Endothelial cell of umbilical vein (primary cell): ENCODE measurements at regions not wholly inside any gene's neighbourhood (a gene's known extent, or its start where the extent isn't known, plus 50 kb on each side); places are given as distances from the start of the nearest gene placed in this dataset.

Source experiments
- BruUV-seq: library from RNA; stranded (reverse); fragments of 400-500 nt; replicated peaks from 2 replicates; lab custom pipeline; 2021; lab: Mats Ljungman, UMichigan
- CTCF ChIA-PET: fragments of 300-600, 350-600 bp; sonication (Branson Sonifier 250); formaldehyde crosslinking; loops from one replicate; lab custom pipeline; 2021; ENCODE audit warnings: antibody characterized with exemption, inconsistent platforms; lab: Charles Lee
- POLR2A ChIA-PET: fragments of 300-600, 350-600 bp; sonication (Branson Sonifier 250); formaldehyde crosslinking; loops from one replicate; lab custom pipeline; 2021; ENCODE audit warnings: antibody characterized with exemption, inconsistent platforms; lab: Charles Lee
- DNase-seq: peaks from one replicate; pipeline ENCODE4 v3.0.0-alpha.2; 2011; ENCODE audit warnings: low read depth, low spot score
- FAIRE-seq: peaks from 2 replicates; lab custom pipeline; 2011; peaks lifted over from hg19 to GRCh38; lab: Jason Lieb, UNC
- H2AFZ ChIP-seq: 2 replicates; pipeline ENCODE4 v1.6.0; 2012; ENCODE audit warnings: low read depth, low read length, control low read depth, inconsistent platforms
- H3K27ac ChIP-seq: 2 replicates; pipeline ENCODE4 v1.5.1; 2011; ENCODE audit warnings: low read depth, mild to moderate bottlenecking, control low read depth, low read length, moderate library complexity; ENCODE audit not compliant: insufficient read depth
- H3K27me3 ChIP-seq, 2 experiments: 2 replicates each; pipeline versions ENCODE4 v1.6.0 to v1.6.1; 2011; ENCODE audit warnings: low read length in 2 of 2, mixed read lengths in 1 of 2; ENCODE audit not compliant: control insufficient read depth in 2 of 2, insufficient read depth in 2 of 2
- H3K36me3 ChIP-seq, 2 experiments: 2 replicates in 1 of 2; 3 replicates in 1 of 2; pipeline ENCODE4 v1.5.1; 2011; ENCODE audit warnings: low read length in 2 of 2, mild to moderate bottlenecking in 1 of 2, moderate library complexity in 1 of 2; ENCODE audit not compliant: control insufficient read depth in 2 of 2, insufficient read depth in 2 of 2; ENCODE audit errors: extremely low read depth in 1 of 2
- H3K4me1 ChIP-seq: 3 replicates; pipeline ENCODE4 v1.5.1; 2011; ENCODE audit warnings: mild to moderate bottlenecking, low read length; ENCODE audit not compliant: control insufficient read depth, insufficient read depth; ENCODE audit errors: extremely low read depth
- H3K4me2 ChIP-seq: 2 replicates; pipeline ENCODE4 v1.6.1; 2011; ENCODE audit warnings: low read length, control low read depth, mixed read lengths; ENCODE audit not compliant: insufficient read depth
- H3K4me3 ChIP-seq, 3 experiments: fragments of 200-600 bp in 1 of 3; sonication (generic), shearing (Covaris generic) in 1 of 3; replicated peaks in 1 of 3; 2 replicates each; pipeline ENCODE4 v1.5.1; 2011 to 2016; ENCODE audit warnings: control low read depth in 3 of 3, low read length in 3 of 3, mild to moderate bottlenecking in 2 of 3, inconsistent platforms in 1 of 3, low read depth in 1 of 3, moderate library complexity in 1 of 3; ENCODE audit not compliant: insufficient read depth in 1 of 3
- H3K79me2 ChIP-seq: 2 replicates; pipeline ENCODE4 v1.6.0; 2012; ENCODE audit warnings: low read length, inconsistent platforms; ENCODE audit not compliant: control insufficient read depth, insufficient read depth
- H3K9ac ChIP-seq: replicated peaks from 2 replicates; pipeline ENCODE3; 2011; ENCODE audit warnings: low read length, control low read depth; ENCODE audit not compliant: insufficient read depth; ENCODE audit errors: extremely low read depth
- H3K9me1 ChIP-seq: replicated peaks from 3 replicates; pipeline ENCODE4 v1.6.0; 2011; ENCODE audit warnings: mild to moderate bottlenecking, low read length; ENCODE audit not compliant: control insufficient read depth, insufficient read depth; ENCODE audit errors: extremely low read depth
- H3K9me3 ChIP-seq: replicated peaks from 2 replicates; pipeline ENCODE4 v1.5.1; 2012; ENCODE audit warnings: low read length, inconsistent platforms; ENCODE audit not compliant: control insufficient read depth, insufficient read depth
- H4K20me1 ChIP-seq: replicated peaks from 2 replicates; pipeline ENCODE3; 2011; ENCODE audit warnings: mild to moderate bottlenecking, low read length; ENCODE audit not compliant: control insufficient read depth, insufficient read depth; ENCODE audit errors: extremely low read depth
- EZH2 ChIP-seq: IDR thresholded peaks from 2 replicates; pipeline ENCODE4 v1.6.1; 2012; ENCODE audit warnings: borderline replicate concordance, low read depth, mild to moderate bottlenecking, moderate library complexity, low read length, inconsistent platforms; ENCODE audit not compliant: severe bottlenecking
- FOS ChIP-seq: IDR thresholded peaks from 2 replicates; pipeline ENCODE4 v1.6.1; 2011; ENCODE audit warnings: mild to moderate bottlenecking, low read length, moderate library complexity, borderline replicate concordance; ENCODE audit not compliant: insufficient read depth
- GATA2 ChIP-seq: IDR thresholded peaks from 2 replicates; pipeline ENCODE4 v1.7.0; 2011; ENCODE audit warnings: low read depth, mild to moderate bottlenecking, moderate library complexity, mixed read lengths, low read length; ENCODE audit not compliant: insufficient read length, insufficient read depth
- JUN ChIP-seq: IDR thresholded peaks from 2 replicates; pipeline ENCODE4 v1.6.1; 2011; ENCODE audit warnings: borderline replicate concordance, low read depth; ENCODE audit not compliant: insufficient read length, insufficient read depth
- MAX ChIP-seq: IDR thresholded peaks from 2 replicates; pipeline ENCODE4 v1.6.1; 2011; ENCODE audit not compliant: insufficient read depth, insufficient read length
- MYC ChIP-seq: IDR thresholded peaks from one replicate; pipeline ENCODE4 v1.6.1; 2011; ENCODE audit warnings: mild to moderate bottlenecking, low read depth, low read length
- POLR2A ChIP-seq: IDR thresholded peaks from 2 replicates; pipeline ENCODE4 v1.6.1; 2012; ENCODE audit warnings: low read depth, mild to moderate bottlenecking, control low read depth, low read length
- POLR2AphosphoS5 ChIP-seq: IDR thresholded peaks from 2 replicates; pipeline ENCODE4 v1.6.1; 2012; ENCODE audit warnings: low read depth, mild to moderate bottlenecking, control low read depth, low read length, moderate library complexity; ENCODE audit not compliant: insufficient read depth
- dilution Hi-C: fragments of 300-500 bp; cut with MboI; formaldehyde crosslinking; loops from one replicate; pipeline ENCODE4 v1.15.0; 2019; ENCODE audit warnings: low sequenced_read_pairs; ENCODE audit not compliant: extremely low pct_ligation_motif_present
- intact Hi-C: fragments of 100-400 bp; cut with micrococcal nuclease; formaldehyde crosslinking; loops from one replicate; pipeline ENCODE4 v1.10.0; 2022
- TF ChIP-seq, protein P1 (sequence below), 2 donors: IDR thresholded peaks; 1 replicate in 1 of 2; 2 replicates in 1 of 2; pipeline ENCODE4 v1.5.1; 2011; ENCODE audit warnings: low read length in 2 of 2, mild to moderate bottlenecking in 2 of 2, moderate library complexity in 2 of 2, control low read depth in 1 of 2, inconsistent platforms in 1 of 2, low read depth in 1 of 2; ENCODE audit not compliant: insufficient read depth in 1 of 2; ENCODE audit errors: extremely low read depth in 1 of 2

DNA sequence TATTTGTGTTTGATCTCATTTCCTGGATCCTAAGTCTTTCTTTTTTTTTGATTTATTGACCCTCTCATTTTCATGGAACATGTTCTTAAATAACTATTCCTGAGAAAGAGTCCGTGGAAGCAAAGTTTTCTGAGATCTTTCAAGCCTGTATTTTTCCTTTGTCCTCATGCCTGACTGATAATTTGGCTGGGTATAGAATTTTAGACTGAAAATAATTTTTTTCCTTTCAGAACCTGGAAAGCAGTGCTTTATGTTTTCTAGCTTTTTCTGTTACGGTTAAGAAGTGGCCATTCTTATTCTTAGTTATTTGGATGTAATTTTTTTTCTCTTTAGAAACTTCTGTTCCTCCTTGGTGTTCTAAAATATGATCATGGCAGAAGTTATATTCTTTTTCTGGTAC lies 82.5 kb downstream of the SEMA4F start:
- BruUV-seq, result no TSS peak
- POLR2A ChIA-PET, result no interaction called here
- Histone ChIP-seq H3K4me3 (no peak overlapping the region), H3K4me1 (peaks cover 25% of the 10 kb centered on the region), H2AFZ (no peak overlapping the region), H3K79me2 (no peaks in the 10 kb centered on the region), H3K27me3 (no peaks in the 10 kb centered on the region), H4K20me1 (no peaks in the 10 kb centered on the region), H3K4me2 (no peak overlapping the region), H3K9ac (no peak overlapping the region), H3K9me1 (no peaks in the 10 kb centered on the region), H3K9me3 (no peaks in the 10 kb centered on the region), H3K36me3 (no peaks in the 10 kb centered on the region), H3K27ac (no peak overlapping the region)
- TF ChIP-seq, protein P1, sequence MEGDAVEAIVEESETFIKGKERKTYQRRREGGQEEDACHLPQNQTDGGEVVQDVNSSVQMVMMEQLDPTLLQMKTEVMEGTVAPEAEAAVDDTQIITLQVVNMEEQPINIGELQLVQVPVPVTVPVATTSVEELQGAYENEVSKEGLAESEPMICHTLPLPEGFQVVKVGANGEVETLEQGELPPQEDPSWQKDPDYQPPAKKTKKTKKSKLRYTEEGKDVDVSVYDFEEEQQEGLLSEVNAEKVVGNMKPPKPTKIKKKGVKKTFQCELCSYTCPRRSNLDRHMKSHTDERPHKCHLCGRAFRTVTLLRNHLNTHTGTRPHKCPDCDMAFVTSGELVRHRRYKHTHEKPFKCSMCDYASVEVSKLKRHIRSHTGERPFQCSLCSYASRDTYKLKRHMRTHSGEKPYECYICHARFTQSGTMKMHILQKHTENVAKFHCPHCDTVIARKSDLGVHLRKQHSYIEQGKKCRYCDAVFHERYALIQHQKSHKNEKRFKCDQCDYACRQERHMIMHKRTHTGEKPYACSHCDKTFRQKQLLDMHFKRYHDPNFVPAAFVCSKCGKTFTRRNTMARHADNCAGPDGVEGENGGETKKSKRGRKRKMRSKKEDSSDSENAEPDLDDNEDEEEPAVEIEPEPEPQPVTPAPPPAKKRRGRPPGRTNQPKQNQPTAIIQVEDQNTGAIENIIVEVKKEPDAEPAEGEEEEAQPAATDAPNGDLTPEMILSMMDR (IDR thresholded peaks at IDR 0.05; ENCODE audit: extremely low read depth in 1 of 2, insufficient read depth in 1 of 2, low read depth in 1 of 2, low read length in 2 of 2), result no peak
- TF ChIP-seq MYC (no peak), EZH2 (no peak), MAX (no peak), POLR2AphosphoS5 (no peak), GATA2 (no peak), POLR2A (no peak), FOS (no peak), JUN (no peak)
- DNase-seq (no peak), FAIRE-seq (no peak)
- intact Hi-C loops (no loop called here), dilution Hi-C loops (no loop called here)
- CTCF ChIA-PET, result no interaction called here
